HepG2 (cell line): ENCODE measurements at regions not wholly inside any gene's neighbourhood (a gene's known extent, or its start where the extent isn't known, plus 50 kb on each side); places are given as distances from the start of the nearest gene placed in this dataset.

Experiments used
- ATAC-seq: fragments of 200-7000 bp; cut with Tn5 transposase; 3 replicates; pipeline ENCODE4 v1.9.1; 2020; ENCODE audit warnings: mild to moderate bottlenecking, moderate library complexity
- BruUV-seq: library from RNA; stranded (reverse); fragments of 400-500 nt; replicated peaks from 2 replicates; lab custom pipeline; 2021; lab: Mats Ljungman, UMichigan
- CTCF ChIA-PET: fragments of 300-600 bp; formaldehyde crosslinking; extraction: SDS; loops from one replicate; lab custom pipeline; 2021; ENCODE audit warnings: low total read pairs, inconsistent platforms, low intra/inter-chr PET ratio; lab: Yijun Ruan, JAX
- POLR2A ChIA-PET: fragments of 350-600 bp; sonication (Branson Sonifier 250); formaldehyde crosslinking; loops from one replicate; lab custom pipeline; 2020; ENCODE audit warnings: antibody characterized with exemption, inconsistent platforms; lab: Yijun Ruan, JAX
- DNase-seq: peaks from one replicate; pipeline ENCODE4 v3.0.0-alpha.2; 2015; ENCODE audit warnings: low spot score
- FAIRE-seq: peaks from 3 replicates; lab custom pipeline; 2011; peaks lifted over from hg19 to GRCh38; lab: Jason Lieb, UNC
- H2AFZ ChIP-seq: one replicate; pipeline ENCODE4 v1.6.1; 2011; ENCODE audit warnings: low read length, inconsistent platforms
- H3K27ac ChIP-seq: fragments of 300-600 bp; 3 replicates; pipeline ENCODE4 v1.8.0; 2011; ENCODE audit warnings: mixed run types, mild to moderate bottlenecking, mixed read lengths, low read length, inconsistent platforms; ENCODE audit not compliant: insufficient read depth; ENCODE audit errors: extremely low read length
- H3K27me3 ChIP-seq, 2 experiments: fragments of 200-600 bp in 1 of 2; 2 replicates in 1 of 2; 3 replicates in 1 of 2; pipeline versions ENCODE4 v1.6.0 to v1.8.0; 2011; ENCODE audit warnings: low read length in 2 of 2, mild to moderate bottlenecking in 2 of 2, moderate library complexity in 2 of 2, inconsistent platforms in 1 of 2; ENCODE audit not compliant: insufficient read depth in 2 of 2, control insufficient read depth in 1 of 2
- H3K36me3 ChIP-seq, 2 experiments: fragments of 200-600 bp in 1 of 2; replicated peaks in 1 of 2; 2 replicates in 1 of 2; 3 replicates in 1 of 2; pipeline versions ENCODE4 v1.5.1 to v1.8.0; 2011; ENCODE audit warnings: low read length in 2 of 2, inconsistent platforms in 1 of 2; ENCODE audit not compliant: insufficient read depth in 2 of 2, control insufficient read depth in 1 of 2
- H3K4me1 ChIP-seq: 2 replicates; pipeline ENCODE4 v1.5.1; 2012; ENCODE audit warnings: low read length, inconsistent platforms; ENCODE audit not compliant: insufficient read depth
- H3K4me2 ChIP-seq: 2 replicates; pipeline ENCODE4 v1.6.0; 2011; ENCODE audit warnings: low read depth, low read length, inconsistent platforms
- H3K4me3 ChIP-seq, 3 experiments: fragments of 200-600 bp in 1 of 3; sonication (generic), shearing (Covaris generic) in 1 of 3; replicated peaks in 1 of 3; 2 replicates each; pipeline ENCODE4 v1.5.1; 2011 to 2016; ENCODE audit warnings: low read length in 3 of 3, inconsistent platforms in 2 of 3, low read depth in 2 of 3, mild to moderate bottlenecking in 2 of 3, control low read depth in 1 of 3, mixed read lengths in 1 of 3; ENCODE audit not compliant: insufficient read depth in 1 of 3
- H3K79me2 ChIP-seq: one replicate; pipeline ENCODE4 v1.6.1; 2011; ENCODE audit warnings: low read length, inconsistent platforms; ENCODE audit not compliant: insufficient read depth
- H3K9ac ChIP-seq: 2 replicates; pipeline ENCODE4 v1.6.0; 2011; ENCODE audit warnings: mild to moderate bottlenecking, low read depth, low read length, inconsistent platforms; ENCODE audit not compliant: insufficient read depth
- H3K9me3 ChIP-seq: 2 replicates; pipeline ENCODE4 v1.5.1; 2012; ENCODE audit warnings: mild to moderate bottlenecking, low read length
- H4K20me1 ChIP-seq: 2 replicates; pipeline ENCODE4 v1.6.0; 2011; ENCODE audit warnings: inconsistent platforms, mild to moderate bottlenecking, low read length, moderate library complexity; ENCODE audit not compliant: insufficient read depth
- NFAT5 ChIP-seq: sonication (generic); formaldehyde crosslinking; IDR thresholded peaks from 2 replicates; pipeline ENCODE4 v1.4.0; 2020; ENCODE audit warnings: missing genetic modification reagents
- NFRKB ChIP-seq: fragments of 450-650 bp; IDR thresholded peaks from 2 replicates; pipeline ENCODE4 v1.6.1; 2017
- TRAFD1 ChIP-seq: sonication (generic); formaldehyde crosslinking; IDR thresholded peaks from 2 replicates; pipeline ENCODE4 v1.5.1; 2020; ENCODE audit warnings: missing genetic modification reagents, mild to moderate bottlenecking, borderline replicate concordance
- ZNF101 ChIP-seq: sonication (generic); formaldehyde crosslinking; IDR thresholded peaks from 2 replicates; pipeline ENCODE4 v1.4.0; 2020; ENCODE audit warnings: mild to moderate bottlenecking, low read depth, missing genetic modification reagents, borderline replicate concordance
- ZNF530 ChIP-seq: sonication (generic); formaldehyde crosslinking; IDR thresholded peaks from 2 replicates; pipeline ENCODE4 v1.5.0; 2020; ENCODE audit warnings: low read depth, mild to moderate bottlenecking, missing genetic modification reagents
- in situ Hi-C: cut with HindIII; loops from 2 replicates; pipeline ENCODE4 v1.10.0; 2017; ENCODE audit warnings: low pct_unique_long_range_greater_than_20kb; ENCODE audit not compliant: extremely low pct_ligation_motif_present
- intact Hi-C: fragments of 100-400 bp; cut with micrococcal nuclease; formaldehyde crosslinking; loops from one replicate; pipeline ENCODE4 v1.10.0; 2022; ENCODE audit not compliant: unreplicated experiment
- TF ChIP-seq, protein P1 (sequence below): sonication (generic); formaldehyde crosslinking; IDR thresholded peaks from 2 replicates; pipeline ENCODE4 v1.5.0; 2020; ENCODE audit warnings: missing genetic modification reagents

- H3K9me3 ChIP-seq: peaks cover 21% of the 10 kb centered on the region
- ATAC-seq: no peak
- ChIA-PET POLR2A (no interaction called here), CTCF (no interaction called here)
- no peaks in the 10 kb centered on the region for H3K27me3 ChIP-seq
- no peak for TF ChIP-seq NFAT5
- no peak for TF ChIP-seq TRAFD1 (CRISPR knock-in tag)
- TF ChIP-seq ZNF101 (CRISPR knock-in tag): no peak
- TF ChIP-seq, protein P1, sequence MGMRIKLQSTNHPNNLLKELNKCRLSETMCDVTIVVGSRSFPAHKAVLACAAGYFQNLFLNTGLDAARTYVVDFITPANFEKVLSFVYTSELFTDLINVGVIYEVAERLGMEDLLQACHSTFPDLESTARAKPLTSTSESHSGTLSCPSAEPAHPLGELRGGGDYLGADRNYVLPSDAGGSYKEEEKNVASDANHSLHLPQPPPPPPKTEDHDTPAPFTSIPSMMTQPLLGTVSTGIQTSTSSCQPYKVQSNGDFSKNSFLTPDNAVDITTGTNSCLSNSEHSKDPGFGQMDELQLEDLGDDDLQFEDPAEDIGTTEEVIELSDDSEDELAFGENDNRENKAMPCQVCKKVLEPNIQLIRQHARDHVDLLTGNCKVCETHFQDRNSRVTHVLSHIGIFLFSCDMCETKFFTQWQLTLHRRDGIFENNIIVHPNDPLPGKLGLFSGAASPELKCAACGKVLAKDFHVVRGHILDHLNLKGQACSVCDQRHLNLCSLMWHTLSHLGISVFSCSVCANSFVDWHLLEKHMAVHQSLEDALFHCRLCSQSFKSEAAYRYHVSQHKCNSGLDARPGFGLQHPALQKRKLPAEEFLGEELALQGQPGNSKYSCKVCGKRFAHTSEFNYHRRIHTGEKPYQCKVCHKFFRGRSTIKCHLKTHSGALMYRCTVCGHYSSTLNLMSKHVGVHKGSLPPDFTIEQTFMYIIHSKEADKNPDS: no peak
- no peak for TF ChIP-seq ZNF530
- no peak for TF ChIP-seq NFRKB
- intact Hi-C loops (no loop called here), in situ Hi-C loops (no loop called here)
- H3K9ac ChIP-seq: no peak overlapping the region
- no peak overlapping the region for H2AFZ ChIP-seq
- H3K36me3 ChIP-seq: no peaks in the 10 kb centered on the region
- DNase-seq: no peak
- H3K79me2 ChIP-seq: no peaks in the 10 kb centered on the region
- no peak overlapping the region for H3K27ac ChIP-seq
- H3K4me1 ChIP-seq: no peaks in the 10 kb centered on the region
- no peak overlapping the region for H3K4me3 ChIP-seq
- no peak for FAIRE-seq
- H3K4me2 ChIP-seq: no peak overlapping the region
- no TSS peak for BruUV-seq
- H4K20me1 ChIP-seq: no peaks in the 10 kb centered on the region
Measured at GRCh38 chr9:22265038-22265437, 181.6 kb upstream of the DMRTA1 start.
